Uterus (tissue), 2 donors: ENCODE measurements at regions not wholly inside any gene's neighbourhood (a gene's known extent, or its start where the extent isn't known, plus 50 kb on each side); places are given as distances from the start of the nearest gene placed in this dataset.

ENCODE experiments used
- CTCF ChIP-seq, 4 experiments: fragments of 200-600 bp in 2 of 4; fragments of 450-650 bp in 2 of 4; sonication (generic) in 2 of 4; IDR thresholded peaks; one replicate each; pipeline ENCODE4 v1.5.1; 2016 to 2019; ENCODE audit warnings: antibody characterized with exemption in 4 of 4, mild to moderate bottlenecking in 2 of 4, moderate library complexity in 1 of 4
- POLR2A ChIP-seq, 2 donors: fragments of 450-650 bp; IDR thresholded peaks; one replicate each; pipeline ENCODE4 v1.6.1; 2016; ENCODE audit warnings: antibody characterized with exemption in 2 of 2, mild to moderate bottlenecking in 1 of 2, moderate library complexity in 1 of 2

- TF ChIP-seq CTCF (IDR thresholded peaks at IDR 0.05) (no peak), POLR2A (IDR thresholded peaks at IDR 0.05) (no peak)
Measured at GRCh38 chr9:75589497-75589896, 301.0 kb upstream of the PCSK5 start.
